GM23338 (cell line): ENCODE measurements at regions not wholly inside any gene's neighbourhood (a gene's known extent, or its start where the extent isn't known, plus 50 kb on each side); places are given as distances from the start of the nearest gene placed in this dataset.

Source experiments
- ATAC-seq: fragments of 200-7000 bp; cut with Tn5 transposase; 3 replicates; pipeline ENCODE4 v1.9.1; 2020
- DNase-seq: peaks from one replicate; pipeline ENCODE4 v3.0.0-alpha.2; 2015; ENCODE audit warnings: low spot score
- H2AFZ ChIP-seq: fragments of 200-600 bp; sonication (generic); 2 replicates; pipeline ENCODE4 v1.8.0; 2016; ENCODE audit warnings: antibody characterized with exemption, mild to moderate bottlenecking, moderate library complexity
- H3F3A ChIP-seq: fragments of 200-600 bp; sonication (generic); replicated peaks from 2 replicates; pipeline ENCODE4 v1.8.0; 2017; ENCODE audit warnings: antibody characterized with exemption, mixed run types, low read depth
- H3K27ac ChIP-seq: fragments of 200-600 bp; sonication (generic); 2 replicates; pipeline ENCODE4 v1.6.1; 2016; ENCODE audit warnings: low read depth
- H3K27me3 ChIP-seq: fragments of 200-600 bp; sonication (generic); 2 replicates; pipeline ENCODE4 v1.8.0; 2016; ENCODE audit warnings: mild to moderate bottlenecking, mixed run types, moderate library complexity; ENCODE audit not compliant: insufficient read depth
- H3K36me3 ChIP-seq: fragments of 200-600 bp; sonication (generic); 2 replicates; pipeline ENCODE4 v1.8.0; 2016; ENCODE audit warnings: mild to moderate bottlenecking; ENCODE audit not compliant: insufficient read depth
- H3K4me1 ChIP-seq: fragments of 200-600 bp; sonication (generic); 2 replicates; pipeline ENCODE4 v1.8.0; 2016; ENCODE audit warnings: mild to moderate bottlenecking, moderate library complexity; ENCODE audit not compliant: insufficient read depth
- H3K4me2 ChIP-seq: fragments of 200-600 bp; sonication (generic); 2 replicates; pipeline ENCODE4 v1.7.1; 2017; ENCODE audit warnings: mixed run types
- H3K4me3 ChIP-seq: fragments of 200-600 bp; sonication (generic); 2 replicates; pipeline ENCODE4 v1.6.1; 2016; ENCODE audit warnings: mixed run types
- H3K79me2 ChIP-seq: fragments of 200-600 bp; sonication (generic); replicated peaks from 2 replicates; pipeline ENCODE4 v1.8.0; 2017; ENCODE audit warnings: mild to moderate bottlenecking; ENCODE audit not compliant: insufficient read depth
- H3K9me2 ChIP-seq: fragments of 200-600 bp; sonication (generic); 2 replicates; pipeline ENCODE4 v1.8.0; 2017; ENCODE audit not compliant: insufficient read depth
- H4K20me1 ChIP-seq: fragments of 200-600 bp; sonication (generic); replicated peaks from 2 replicates; pipeline ENCODE4 v1.8.0; 2017; ENCODE audit warnings: mild to moderate bottlenecking; ENCODE audit not compliant: insufficient read depth
- H3K27ac Mint-ChIP-seq: 2 replicates; pipeline ENCODE4 v1.8.0; 2020; ENCODE audit warnings: inconsistent platforms, mild to moderate bottlenecking, moderate library complexity, mixed read lengths
- H3K27me3 Mint-ChIP-seq: 3 replicates; pipeline ENCODE4 v1.8.0; 2022; ENCODE audit warnings: low read depth, mild to moderate bottlenecking, moderate library complexity, mixed read lengths, inconsistent platforms; ENCODE audit not compliant: insufficient read depth, poor library complexity
- H3K36me3 Mint-ChIP-seq: 3 replicates; pipeline ENCODE4 v1.8.0; 2021; ENCODE audit warnings: low read depth, mild to moderate bottlenecking, inconsistent platforms, moderate library complexity, mixed read lengths
- H3K4me1 Mint-ChIP-seq: 3 replicates; pipeline ENCODE4 v1.8.0; 2020; ENCODE audit warnings: mild to moderate bottlenecking, inconsistent platforms, mixed read lengths
- H3K4me3 Mint-ChIP-seq: 3 replicates; pipeline ENCODE4 v1.8.0; 2021; ENCODE audit warnings: moderate library complexity, mild to moderate bottlenecking, inconsistent platforms, mixed read lengths
- H3K9me3 Mint-ChIP-seq: 3 replicates; pipeline ENCODE4 v1.8.0; 2020; ENCODE audit warnings: moderate library complexity, mild to moderate bottlenecking, inconsistent platforms, mixed read lengths
- CREB1 ChIP-seq: fragments of 250-450 bp; sonication (Bioruptor Pico); IDR thresholded peaks from 2 replicates; pipeline ENCODE4 v1.5.0; 2020; ENCODE audit warnings: low read depth, mild to moderate bottlenecking, moderate library complexity
- EZH2 ChIP-seq: fragments of 200-600 bp; sonication (generic); IDR thresholded peaks from one replicate; pipeline ENCODE4 v1.8.0; 2017; ENCODE audit warnings: antibody characterized with exemption, mild to moderate bottlenecking, low read depth; ENCODE audit not compliant: unreplicated experiment
- EZH2phosphoT487 ChIP-seq: fragments of 200-600 bp; sonication (generic); IDR thresholded peaks from one replicate; pipeline ENCODE4 v1.8.1; 2018; ENCODE audit warnings: antibody characterized with exemption; ENCODE audit not compliant: unreplicated experiment
- JUNB ChIP-seq: IDR thresholded peaks from one replicate; pipeline ENCODE4 v1.6.1; 2016; ENCODE audit warnings: antibody characterized with exemption; ENCODE audit not compliant: unreplicated experiment
- NANOG ChIP-seq: IDR thresholded peaks from 2 replicates; pipeline ENCODE4 v1.6.1; 2016; ENCODE audit warnings: antibody characterized with exemption, borderline replicate concordance
- POLR2AphosphoS5 ChIP-seq: IDR thresholded peaks from 2 replicates; pipeline ENCODE4 v1.6.1; 2016; ENCODE audit warnings: antibody characterized with exemption, low read depth
- REST ChIP-seq: IDR thresholded peaks from one replicate; pipeline ENCODE4 v1.6.1; 2018; ENCODE audit warnings: antibody characterized with exemption; ENCODE audit not compliant: unreplicated experiment
- STAT1 ChIP-seq: IDR thresholded peaks from one replicate; pipeline ENCODE4 v1.6.1; 2016; ENCODE audit warnings: antibody characterized with exemption; ENCODE audit not compliant: unreplicated experiment
- ZNF114 ChIP-seq: fragments of 250-450 bp; sonication (Bioruptor Pico); IDR thresholded peaks from 2 replicates; pipeline ENCODE4 v1.5.0; 2020; ENCODE audit warnings: mild to moderate bottlenecking, moderate library complexity
- ZNF331 ChIP-seq: fragments of 250-450 bp; sonication (Bioruptor Pico); IDR thresholded peaks from 2 replicates; pipeline ENCODE4 v1.5.0; 2020; ENCODE audit warnings: low read depth, mild to moderate bottlenecking, moderate library complexity
- ZNF462 ChIP-seq: fragments of 250-450 bp; sonication (Bioruptor Pico); IDR thresholded peaks from 2 replicates; pipeline ENCODE4 v1.5.0; 2020; ENCODE audit warnings: mild to moderate bottlenecking, moderate library complexity
- TF ChIP-seq, protein P1 (sequence below): IDR thresholded peaks from 2 replicates; pipeline ENCODE4 v1.6.1; 2016; ENCODE audit warnings: antibody characterized with exemption
- TF ChIP-seq, protein P2 (sequence below), 2 experiments: fragments of 200-600 bp in 1 of 2; sonication (generic) in 1 of 2; conservative IDR thresholded peaks; 2 replicates each; pipeline versions ENCODE4 v1.5.1 to v1.6.1; 2016 to 2017; ENCODE audit warnings: antibody characterized with exemption in 2 of 2, low read depth in 2 of 2, mild to moderate bottlenecking in 2 of 2, moderate library complexity in 1 of 2

DNA sequence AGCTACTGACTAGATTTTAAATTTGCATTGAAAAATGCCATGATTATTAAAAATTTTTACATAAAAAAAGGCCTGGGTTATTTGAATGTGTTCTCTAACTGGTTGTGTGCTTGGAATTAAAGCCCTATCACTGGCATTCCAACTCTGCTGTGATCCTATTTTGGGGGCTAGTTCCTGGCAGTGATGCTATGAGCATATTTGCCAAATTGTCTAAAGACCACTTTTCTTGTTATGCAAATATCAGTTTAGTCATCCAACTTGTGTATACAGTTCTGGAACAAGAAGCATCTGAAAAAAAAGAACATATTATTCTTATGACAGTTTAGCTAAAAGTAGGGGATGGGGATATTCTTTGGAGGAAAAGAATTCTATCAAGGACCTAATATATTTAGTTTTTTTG, 243.4 kb upstream of the ZNF717 start:
- Mint-ChIP-seq H3K27me3 (no peaks in the 10 kb centered on the region), H3K9me3 (peaks cover 15% of the 10 kb centered on the region), H3K4me1 (peaks cover 22% of the 10 kb centered on the region), H3K4me3 (no peak overlapping the region), H3K27ac (no peak overlapping the region), H3K36me3 (peaks cover 46% of the 10 kb centered on the region)
- DNase-seq (no peak), ATAC-seq (no peak)
- no peak overlapping the region for H3K4me2 ChIP-seq
- no peaks in the 10 kb centered on the region for H3K9me2 ChIP-seq
- TF ChIP-seq EZH2, result no peak
- no peak for TF ChIP-seq ZNF114 (CRISPR knock-in tag)
- TF ChIP-seq ZNF331, result no peak
- TF ChIP-seq EZH2phosphoT487, result no peak
- no peak for TF ChIP-seq REST
- TF ChIP-seq JUNB, result no peak
- no peak for TF ChIP-seq CREB1
- no peak for TF ChIP-seq STAT1
- TF ChIP-seq, protein P1, sequence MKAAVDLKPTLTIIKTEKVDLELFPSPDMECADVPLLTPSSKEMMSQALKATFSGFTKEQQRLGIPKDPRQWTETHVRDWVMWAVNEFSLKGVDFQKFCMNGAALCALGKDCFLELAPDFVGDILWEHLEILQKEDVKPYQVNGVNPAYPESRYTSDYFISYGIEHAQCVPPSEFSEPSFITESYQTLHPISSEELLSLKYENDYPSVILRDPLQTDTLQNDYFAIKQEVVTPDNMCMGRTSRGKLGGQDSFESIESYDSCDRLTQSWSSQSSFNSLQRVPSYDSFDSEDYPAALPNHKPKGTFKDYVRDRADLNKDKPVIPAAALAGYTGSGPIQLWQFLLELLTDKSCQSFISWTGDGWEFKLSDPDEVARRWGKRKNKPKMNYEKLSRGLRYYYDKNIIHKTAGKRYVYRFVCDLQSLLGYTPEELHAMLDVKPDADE, result no peak
- TF ChIP-seq ZNF462 (CRISPR knock-in tag), result no peak
- TF ChIP-seq, protein P2, sequence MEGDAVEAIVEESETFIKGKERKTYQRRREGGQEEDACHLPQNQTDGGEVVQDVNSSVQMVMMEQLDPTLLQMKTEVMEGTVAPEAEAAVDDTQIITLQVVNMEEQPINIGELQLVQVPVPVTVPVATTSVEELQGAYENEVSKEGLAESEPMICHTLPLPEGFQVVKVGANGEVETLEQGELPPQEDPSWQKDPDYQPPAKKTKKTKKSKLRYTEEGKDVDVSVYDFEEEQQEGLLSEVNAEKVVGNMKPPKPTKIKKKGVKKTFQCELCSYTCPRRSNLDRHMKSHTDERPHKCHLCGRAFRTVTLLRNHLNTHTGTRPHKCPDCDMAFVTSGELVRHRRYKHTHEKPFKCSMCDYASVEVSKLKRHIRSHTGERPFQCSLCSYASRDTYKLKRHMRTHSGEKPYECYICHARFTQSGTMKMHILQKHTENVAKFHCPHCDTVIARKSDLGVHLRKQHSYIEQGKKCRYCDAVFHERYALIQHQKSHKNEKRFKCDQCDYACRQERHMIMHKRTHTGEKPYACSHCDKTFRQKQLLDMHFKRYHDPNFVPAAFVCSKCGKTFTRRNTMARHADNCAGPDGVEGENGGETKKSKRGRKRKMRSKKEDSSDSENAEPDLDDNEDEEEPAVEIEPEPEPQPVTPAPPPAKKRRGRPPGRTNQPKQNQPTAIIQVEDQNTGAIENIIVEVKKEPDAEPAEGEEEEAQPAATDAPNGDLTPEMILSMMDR (conservative IDR thresholded peaks at IDR 0.05; ENCODE audit: low read depth in 2 of 2), result no peak
- no peak for TF ChIP-seq NANOG
- TF ChIP-seq POLR2AphosphoS5, result no peak
- H3K27ac ChIP-seq, result no peak overlapping the region
- no peaks in the 10 kb centered on the region for H3K79me2 ChIP-seq
- no peaks in the 10 kb centered on the region for H3K36me3 ChIP-seq
- no peak overlapping the region for H3K4me3 ChIP-seq
- H3K4me1 ChIP-seq, result peaks cover 19% of the 10 kb centered on the region
- H3F3A ChIP-seq, result no peaks in the 10 kb centered on the region
- H2AFZ ChIP-seq, result no peak overlapping the region
- no peaks in the 10 kb centered on the region for H3K27me3 ChIP-seq
- H4K20me1 ChIP-seq, result no peaks in the 10 kb centered on the region
